ENCODE measurements at regions not wholly inside any gene's neighbourhood (a gene's known extent, or its start where the extent isn't known, plus 50 kb on each side); places are given as distances from the start of the nearest gene placed in this dataset.

DNA sequence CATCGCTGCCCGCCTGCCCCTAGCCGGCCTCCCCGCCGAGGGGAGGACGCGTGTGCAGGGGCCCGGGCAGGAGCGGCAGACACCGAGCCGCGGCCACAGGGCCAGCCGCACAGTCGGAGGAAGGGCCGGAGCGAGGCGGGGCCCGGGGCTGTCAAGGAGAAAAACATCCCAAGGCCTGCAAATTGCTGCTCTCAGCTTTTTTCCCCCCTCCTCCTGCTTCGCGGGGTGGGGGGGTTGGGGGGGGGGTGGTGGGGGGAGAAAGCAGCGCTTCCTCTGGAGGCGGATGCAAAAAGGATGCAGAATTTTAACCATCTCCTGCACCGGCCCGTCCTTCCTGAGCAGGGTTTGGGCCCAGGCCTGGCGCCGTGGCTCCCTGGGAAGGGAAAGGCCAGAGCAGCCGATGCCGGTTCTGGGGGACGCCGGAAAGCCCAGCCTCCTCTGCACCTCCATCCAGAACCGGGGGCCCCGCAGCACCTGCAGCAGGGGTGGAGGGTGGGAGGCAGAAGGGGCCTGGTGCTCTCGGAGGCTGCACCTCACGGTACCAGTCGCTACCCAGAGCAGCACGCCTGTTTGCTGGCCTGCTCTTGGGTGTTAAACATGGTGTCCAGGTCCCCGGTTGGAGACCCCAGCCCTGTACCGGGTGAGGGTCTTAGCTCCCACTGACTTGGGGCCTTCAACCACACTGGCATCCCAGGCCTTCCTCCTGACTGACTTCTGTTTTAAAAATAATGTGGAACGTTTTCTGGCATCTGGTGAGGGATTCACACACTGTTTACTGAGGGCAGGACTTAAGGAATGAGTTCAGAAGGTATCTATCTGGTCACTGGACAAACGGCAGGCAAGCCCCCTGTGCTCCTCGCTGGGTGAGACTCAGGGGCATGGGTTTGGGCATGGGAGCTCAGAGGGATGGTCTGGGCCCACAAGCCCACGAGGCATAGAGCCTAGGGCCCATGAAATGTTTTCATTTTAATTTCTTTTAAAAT, 77.4 kb upstream of the WNT7B start:
- peak; percentile 90 for DNase-seq (ENCODE audit: low spot score)

DNA sequence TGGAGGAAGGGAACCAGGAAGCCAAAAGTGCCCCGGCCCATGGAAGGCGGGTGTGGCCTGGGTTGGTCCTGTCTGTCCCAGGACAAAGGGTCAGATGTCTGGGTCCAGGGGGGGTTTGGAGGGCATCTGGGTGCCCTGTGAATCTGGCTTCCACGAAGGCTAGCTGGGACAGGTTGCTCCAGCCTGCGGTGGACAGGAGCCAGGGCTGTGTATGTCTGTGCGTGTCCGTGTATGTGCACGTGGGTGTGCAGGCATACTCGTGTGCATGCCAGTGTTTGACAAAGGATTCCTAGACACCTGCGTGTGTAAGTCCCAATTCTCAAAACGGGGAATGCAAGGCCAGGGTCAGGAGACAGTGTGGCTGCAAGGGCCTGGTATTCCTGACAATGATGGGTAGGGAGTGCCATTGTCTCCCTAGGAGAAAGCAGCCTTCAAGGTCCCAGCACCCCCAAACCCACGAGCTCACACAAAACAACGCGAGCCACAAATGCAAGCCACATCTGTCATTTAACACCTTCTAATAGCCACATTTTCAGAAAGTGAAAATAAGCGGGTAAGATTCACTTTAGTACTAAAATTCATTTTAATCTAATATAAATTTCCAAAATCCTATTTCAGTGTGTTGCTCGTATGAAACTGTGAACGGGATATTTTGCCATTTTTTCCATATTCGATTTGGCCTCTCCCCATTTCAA, 78.4 kb upstream of the WNT7B start:
- no peak for DNase-seq (ENCODE audit: low spot score)

DNA sequence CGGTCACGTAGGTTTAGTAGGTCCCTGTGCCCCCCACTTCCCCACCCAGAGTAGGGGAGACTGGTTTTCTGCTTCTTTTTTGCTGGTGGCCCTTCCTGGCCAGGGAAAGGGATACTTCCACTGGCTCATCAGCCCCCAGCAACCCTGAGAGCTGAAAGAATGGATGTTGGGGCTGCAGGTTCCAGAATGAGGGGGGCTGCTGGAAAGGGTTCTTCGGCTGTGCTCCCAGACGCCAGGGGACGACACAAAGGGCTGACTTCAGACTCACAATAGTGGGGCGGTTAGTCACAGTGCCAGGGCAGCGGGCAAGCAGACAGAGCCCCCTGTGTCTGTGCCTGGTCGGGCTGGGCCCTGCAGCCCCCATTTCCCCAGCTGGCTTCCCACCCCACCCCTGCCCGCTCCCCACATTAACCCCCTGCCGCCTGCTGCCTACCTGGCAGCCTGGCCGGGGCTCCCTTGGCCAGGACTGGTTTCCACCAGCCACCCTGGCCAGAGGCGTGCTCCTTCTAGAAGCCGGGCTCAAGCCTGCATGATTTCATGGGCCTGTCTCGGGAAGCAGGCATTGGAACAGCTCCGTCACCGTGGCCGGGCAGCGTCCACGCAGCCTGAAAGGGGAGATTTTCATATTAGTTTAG, 79.1 kb upstream of the WNT7B start:
- DNase-seq (ENCODE audit: low spot score), result no peak

DNA sequence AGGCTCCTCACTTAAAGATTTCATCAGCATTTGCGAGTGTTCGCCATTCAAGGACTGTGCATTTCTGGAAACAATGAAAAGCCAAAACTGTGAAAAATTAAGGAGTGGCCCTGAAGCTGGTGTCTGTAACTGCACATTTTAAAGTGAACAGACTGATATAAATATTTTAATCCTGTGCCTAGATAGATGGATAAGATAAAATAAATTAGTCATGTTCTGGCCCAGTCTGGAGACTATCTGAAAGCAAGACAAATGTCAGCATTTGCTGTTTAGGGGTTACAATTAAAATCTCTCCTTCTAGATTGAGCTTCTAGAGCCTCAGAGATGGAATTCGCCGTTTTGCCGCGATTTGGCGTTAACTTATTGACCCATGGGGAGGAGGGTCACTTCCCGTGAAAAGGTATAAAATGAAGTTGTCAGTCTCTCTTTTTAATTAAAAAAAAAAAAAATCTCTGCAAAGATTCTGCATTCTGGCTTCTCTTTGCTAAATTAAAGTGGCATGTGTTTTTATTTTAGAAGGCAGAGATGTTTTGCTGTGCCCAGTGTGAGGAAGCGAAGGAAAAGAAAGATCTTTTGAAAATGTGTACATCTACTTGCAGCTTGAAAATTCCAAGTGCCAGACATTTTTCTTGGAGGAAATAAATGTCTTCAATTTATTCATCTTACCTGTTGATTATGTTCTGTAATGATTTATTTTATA, 79.7 kb upstream of the WNT7B start:
- DNase-seq (ENCODE audit: low spot score), result no peak

DNA sequence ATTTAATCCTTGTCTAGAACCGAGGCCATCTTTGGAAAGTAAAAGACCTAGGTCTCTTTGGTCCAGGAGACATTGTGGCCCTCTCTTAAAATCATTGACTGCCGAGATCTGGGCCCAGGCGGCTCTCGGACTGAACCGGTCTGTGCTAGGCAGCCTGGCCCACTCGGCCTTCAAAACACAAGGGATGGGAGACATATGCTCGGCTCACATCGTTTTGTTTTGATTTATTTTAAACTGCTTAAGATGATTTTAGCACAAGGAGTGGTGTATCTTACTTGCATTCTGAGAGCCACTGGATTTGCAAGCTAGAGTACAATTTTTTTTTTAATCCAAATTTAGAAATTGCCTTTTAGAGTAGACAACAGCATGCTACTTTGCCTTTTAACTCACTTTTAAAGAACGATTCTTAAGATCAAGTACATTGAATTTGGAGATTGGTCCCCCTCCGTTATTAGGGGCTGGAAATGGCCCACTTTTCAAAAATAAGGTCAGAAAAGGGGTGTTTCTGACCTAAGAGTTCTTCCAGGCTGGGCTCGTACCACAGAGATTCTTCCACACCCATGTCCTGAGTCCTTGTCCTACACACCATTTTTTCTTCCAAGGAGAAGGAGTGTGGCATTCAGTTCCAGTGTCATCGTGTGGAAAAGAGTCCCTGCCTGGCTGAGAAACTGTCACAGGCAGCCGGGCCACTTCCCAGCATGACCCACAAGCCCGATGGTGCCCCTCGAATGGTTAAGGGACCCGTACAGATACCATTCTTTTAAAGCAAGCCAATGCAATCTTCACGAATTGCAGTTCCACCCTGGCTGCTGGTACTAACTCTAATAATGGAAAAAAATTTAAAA, 80.5 kb upstream of the WNT7B start:
- DNase-seq (ENCODE audit: low spot score), result no peak

DNA sequence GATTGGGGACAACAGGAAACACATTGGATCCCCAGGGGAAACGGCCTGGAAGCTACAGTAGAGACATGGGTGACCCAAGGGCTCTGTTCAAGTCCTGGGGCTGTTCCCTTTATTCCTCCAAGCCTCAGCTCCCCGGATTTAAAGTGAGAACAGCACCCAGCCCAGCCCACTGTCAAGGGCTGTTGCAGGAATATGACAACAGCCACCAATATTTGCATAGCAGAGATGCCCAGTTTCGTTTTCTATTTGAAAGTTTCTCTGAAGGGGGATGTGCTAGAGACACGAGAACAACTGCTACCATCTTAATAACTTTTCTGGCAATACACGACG, 81.1 kb upstream of the WNT7B start:
- DNase-seq (ENCODE audit: low spot score), result peak; percentile 86

DNA sequence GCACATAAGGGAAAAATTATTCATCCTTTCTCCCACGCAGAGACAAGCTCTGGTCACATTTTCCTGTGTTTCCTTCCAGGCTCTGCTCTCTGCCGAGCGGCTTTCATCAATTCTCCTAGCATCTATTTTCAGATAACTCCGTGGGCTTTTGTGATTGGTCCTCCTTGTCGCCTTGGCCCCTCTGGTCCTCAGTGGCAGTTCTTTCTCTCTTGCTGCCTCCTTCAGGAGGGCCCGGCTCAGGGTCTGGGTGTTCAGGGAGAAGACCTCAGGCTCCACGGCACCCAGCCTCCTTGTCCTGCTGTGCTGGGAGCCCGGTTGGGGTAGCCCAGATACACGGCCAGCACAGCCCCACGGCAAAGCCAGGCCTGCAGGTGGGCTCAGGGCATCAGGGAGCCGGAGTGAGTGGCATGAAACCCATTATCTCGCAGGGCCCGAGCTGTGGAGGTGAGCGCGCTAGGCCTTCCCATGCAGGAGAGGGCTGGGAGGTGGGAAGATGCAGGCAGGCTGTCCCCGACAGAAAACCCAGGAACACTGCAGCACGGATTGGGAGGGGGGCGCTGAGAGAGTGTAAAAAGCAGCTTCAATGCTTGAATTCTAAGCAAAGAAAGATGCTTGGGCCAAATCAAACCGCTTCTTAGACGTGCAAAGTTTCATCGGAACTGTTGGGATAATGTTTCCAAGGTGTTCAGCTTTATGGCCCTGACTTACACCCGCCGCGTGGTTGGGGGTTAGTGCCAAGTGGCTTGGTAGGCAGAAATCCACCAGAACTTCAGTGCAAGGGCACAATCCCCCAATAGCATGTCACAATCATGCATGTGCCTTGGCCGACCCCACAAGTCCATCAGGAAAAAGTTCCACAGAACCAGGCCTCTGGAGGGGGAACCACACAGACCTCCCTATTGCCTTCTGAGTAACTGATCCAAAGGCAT, 81.9 kb upstream of the WNT7B start:
- no peak for DNase-seq (ENCODE audit: low spot score)

DNA sequence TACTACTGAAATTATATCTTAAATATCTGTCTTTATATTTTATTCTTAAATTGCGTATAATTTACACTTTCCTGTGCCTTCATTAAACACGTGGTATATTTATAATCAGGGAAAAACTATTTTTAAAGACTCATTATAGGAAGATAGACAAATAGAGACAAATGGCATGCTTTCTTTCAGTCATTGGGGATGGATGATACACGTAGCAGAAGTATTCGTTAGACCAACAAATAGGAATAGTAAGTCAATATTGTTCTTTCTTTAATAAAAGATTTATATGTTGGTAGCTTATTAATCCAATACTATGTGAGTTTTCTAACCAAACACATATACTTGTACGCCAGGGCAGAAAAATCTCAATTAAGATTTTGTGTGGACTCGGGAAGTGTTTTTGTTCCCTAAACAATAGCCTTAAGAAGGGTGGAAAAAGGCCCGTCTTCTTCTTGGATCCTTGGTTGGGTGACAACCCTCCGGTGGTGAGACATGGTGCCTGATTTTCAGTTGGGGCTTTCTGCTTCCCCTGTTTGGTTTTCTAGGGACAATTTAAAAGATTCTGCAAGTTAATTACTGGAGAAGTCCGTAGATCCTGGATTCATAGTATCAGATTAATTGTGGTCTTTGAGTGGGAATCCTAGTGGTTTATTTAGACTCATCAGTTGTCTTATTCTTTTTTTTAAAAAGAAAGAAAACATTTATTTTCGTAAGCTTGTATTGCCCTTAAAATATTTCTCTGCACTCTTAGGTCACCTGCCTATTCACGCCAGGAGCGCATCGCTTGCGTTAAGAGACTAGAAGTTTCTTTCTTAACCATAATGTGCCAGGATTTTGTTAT, 83.5 kb upstream of the WNT7B start:
- no peak for DNase-seq (ENCODE audit: low spot score)

DNA sequence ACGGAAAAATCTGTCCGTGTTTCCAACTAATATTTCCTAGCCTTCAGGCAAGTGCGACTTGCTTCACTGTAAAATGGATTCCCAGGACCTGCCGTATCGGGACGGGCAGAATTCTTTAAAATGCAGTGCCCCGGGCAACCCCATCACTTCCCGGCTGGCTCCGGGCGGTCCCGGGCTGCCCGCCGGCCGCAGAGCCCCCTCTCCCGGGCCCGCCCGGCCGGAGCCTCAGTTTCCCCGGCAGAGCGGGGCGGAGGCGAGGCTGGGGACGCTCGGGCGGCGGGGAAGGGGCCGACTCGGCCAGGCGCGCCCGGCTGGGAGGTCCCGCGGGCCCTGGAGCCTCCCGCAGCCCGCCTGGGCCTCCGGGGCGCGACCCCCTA, 84.2 kb upstream of the WNT7B start:
- DNase-seq (ENCODE audit: low spot score), result no peak

DNA sequence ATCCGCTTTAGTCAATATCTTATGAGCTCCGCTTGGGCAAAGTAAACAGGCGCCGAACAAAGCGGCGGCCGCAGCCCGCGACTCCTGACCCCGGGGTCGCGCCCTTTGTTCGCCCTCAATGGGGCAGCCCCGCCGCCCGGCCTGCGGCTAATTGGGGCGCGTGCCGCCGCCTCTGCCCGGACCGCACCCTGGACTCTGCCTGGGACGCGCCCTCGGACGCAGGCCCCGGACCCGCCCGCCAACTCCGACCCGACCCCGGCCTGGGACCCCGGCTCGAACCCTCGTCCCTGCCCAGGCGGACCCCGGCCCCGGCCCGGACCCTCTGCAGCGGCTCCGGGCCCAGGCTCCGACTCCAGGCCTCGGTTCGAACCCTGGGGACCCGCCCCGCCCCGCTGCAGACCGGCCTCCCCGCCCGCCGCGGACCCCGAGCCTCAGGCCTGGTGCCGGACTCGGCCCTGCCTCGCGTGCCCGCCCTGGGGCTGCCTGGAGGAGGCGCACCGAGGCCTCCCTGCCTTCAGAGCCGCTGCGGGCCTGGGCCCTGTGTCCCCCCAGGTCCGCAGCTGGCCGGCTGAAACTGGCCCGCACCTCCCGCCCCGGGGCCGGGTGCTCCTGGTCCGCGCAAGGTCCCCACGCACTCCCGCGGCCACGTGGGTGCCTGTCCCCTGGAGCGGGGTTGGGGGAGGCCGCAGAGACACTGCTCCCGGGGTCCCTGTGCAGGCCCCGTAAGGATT, 84.7 kb upstream of the WNT7B start:
- DNase-seq (ENCODE audit: low spot score), result no peak

DNA sequence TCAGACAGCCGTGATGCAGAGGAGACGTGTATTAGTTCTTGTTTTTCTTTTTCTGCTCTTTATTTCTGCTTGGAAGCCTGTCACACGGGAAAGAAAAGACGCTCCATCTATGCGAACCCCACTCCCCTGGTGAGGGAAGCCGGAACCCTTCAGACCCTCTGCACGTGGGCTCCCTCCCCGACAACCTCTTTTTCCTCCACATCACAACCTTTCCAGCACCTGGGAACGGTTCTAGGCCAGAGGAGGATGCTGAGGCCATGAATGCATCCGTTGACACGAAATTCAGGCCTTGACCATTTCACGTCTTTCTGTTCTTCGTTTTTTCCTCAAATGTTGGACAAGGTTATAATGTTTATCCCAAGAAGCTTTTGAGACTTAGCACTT, 85.3 kb upstream of the WNT7B start:
- no peak for DNase-seq (ENCODE audit: low spot score)

DNA sequence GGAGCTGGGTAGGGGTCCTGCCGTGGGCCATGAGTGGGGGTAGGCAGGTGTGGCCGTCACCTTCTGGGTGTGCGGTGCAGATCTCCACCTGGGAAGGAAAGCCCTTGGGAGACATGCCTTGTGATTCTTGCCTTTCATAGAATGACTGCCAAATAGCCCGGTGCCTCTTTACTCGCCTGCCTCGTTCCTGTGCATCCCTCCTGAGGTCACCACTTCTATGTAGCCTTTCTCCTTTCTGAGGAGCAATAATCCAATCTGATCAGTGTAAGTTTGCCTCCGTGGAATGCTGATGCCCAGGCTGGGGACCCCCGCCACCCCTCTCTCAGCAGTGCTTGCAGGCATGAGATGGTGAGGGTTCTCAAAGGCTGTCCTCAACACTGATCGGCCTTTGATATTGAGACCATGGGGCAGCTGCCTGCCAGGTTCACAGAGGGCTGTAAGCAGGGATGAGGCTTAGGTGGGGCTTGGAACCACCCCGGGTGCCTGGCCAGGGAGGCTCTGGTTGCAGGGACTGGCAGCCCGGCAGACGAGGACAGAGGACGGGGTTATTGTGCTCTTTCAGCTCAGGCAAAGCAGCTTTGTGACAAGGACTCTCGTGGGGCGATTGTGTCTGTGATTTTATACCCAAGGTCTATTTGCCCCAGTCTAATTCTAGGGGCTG, 86.1 kb upstream of the WNT7B start:
- DNase-seq (ENCODE audit: low spot score), result no peak

DNA sequence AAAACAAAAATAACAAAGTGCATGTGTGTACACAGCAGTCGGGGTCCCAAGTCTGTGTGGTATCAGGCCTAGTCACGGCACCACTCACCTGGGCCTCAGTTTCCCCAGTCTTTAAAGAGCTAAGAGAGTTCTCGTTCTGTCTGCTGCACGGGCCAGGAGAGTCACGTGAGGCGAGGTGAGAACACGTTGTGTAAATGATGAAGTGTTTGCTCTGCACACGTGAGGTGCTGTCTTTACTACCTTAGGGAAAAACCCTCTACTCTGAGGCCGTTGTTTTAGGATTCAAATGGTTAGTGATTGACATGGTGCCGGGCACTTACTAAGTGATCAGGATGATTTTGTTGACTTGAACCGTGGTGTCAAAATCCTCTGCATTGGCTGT, 86.5 kb upstream of the PPARA start:
- no peak for DNase-seq (ENCODE audit: low spot score)

DNA sequence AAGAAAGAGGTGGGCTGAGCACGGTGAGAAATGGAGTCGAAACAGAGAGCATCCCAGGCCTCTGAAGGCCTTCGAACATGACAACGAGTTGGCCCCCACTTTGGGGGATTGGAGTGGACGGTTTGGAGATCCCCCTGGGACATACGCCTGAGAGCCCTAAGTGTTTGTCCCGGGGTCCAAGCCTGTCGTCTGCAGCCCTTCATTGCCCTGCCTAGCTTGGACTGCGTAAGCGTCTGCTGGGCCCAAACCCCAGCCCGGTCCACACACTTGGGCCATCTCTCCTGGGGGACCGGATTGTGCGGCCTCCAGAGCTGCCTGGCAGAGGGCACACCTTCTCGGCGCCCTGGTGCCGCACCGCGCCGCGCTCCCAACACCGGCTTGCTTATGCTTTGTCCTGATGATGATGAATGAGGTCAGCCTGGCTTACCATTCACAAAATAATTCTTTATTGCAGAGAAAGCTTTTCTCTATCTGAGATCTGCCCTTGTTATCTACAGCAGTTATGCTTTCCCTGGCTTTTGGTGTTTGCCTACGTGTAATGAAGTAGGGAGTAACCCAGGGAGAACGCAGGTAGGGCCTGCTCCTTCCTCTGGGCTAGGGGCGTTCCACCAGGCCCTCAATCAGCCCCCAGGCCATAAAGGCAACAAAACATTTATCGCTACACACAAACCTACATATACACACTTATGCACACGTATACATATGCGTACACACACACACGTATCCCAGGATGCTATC, 85.9 kb upstream of the PPARA start:
- no peak for DNase-seq (ENCODE audit: low spot score)

DNA sequence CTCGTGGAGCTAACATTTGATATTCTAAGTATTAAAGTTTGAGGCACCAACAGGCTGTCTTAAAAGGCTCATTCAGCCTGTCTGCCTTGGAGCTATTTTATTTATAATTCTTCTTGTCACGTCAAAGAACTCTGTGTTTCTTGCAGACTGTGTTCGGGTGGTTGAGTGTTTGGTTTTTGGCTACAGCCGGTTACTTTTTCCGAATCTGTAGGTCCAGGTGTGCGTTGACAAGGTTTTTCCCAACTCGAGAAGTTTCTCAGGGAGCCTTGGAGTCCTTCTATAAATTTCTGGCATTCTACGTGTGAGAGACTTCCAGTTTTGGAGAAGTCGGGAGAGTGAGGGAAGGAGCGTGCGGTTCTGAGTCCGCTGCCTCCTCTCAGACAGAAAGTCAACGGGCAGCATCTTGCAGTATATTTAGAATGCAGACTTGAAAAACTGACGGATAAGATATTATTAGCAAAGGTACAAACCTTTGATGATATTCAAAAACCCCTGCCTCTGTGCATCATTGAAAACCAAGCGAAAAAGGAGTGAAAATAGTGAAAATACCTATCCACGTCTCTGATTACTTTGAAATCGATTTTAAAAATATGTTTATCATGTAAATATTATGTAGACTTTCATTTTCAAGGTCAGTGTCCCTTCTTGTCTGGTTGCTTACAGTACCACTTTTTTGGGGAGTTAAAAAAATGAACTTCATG, 85.2 kb upstream of the PPARA start:
- no peak for DNase-seq (ENCODE audit: low spot score)

DNA sequence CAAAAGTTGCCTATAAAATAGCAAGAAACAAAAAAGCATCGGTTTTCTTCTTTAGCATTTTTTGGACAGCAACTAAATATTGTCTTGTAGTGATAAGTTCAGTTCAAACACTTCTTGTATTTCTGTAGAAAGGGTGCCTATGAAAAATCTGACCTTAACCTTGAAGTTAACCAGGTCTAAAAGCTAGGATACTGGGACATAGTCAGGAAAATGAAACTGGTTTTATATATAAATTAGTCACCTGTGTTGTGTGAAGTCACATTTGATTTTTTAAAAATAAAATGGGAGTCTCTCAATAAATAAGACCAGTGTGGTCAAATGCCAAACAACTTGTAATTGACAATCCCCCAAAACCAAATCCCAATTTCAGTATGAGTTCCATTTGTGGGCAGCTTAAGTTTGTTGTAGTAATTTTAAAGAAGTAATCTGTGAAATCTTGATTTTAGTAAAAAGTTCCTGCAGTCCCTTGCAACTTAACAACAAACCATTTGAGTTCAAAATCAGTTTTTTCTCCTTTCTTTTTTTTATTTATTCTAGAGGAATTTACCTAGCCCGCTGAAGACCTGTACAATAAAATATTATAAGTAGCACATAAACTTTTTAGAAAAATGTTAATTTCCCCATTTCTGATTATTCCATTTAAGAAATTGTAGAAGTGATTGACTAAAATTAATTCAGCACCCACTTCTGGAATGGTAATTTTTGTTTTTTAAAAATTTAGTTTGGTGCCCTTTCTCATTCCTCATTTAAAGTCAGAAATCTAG, 84.5 kb upstream of the PPARA start:
- no peak for DNase-seq (ENCODE audit: low spot score)
